HG03060 (cell line): ENCODE measurements at regions not wholly inside any gene's neighbourhood (a gene's known extent, or its start where the extent isn't known, plus 50 kb on each side); places are given as distances from the start of the nearest gene placed in this dataset.

Source experiments
- ATAC-seq: cut with Tn5 transposase; IDR thresholded peaks from one replicate; pipeline ENCODE4 v1.9.1; 2021; ENCODE audit warnings: low read depth, moderate number of reproducible peaks; ENCODE audit not compliant: unreplicated experiment

- ATAC-seq, result no peak
Measured at GRCh38 chr15:60057554-60057953, 53.4 kb downstream of the FOXB1 start.

GRCh38 chr15:60059186-60059585, 55.1 kb downstream of the FOXB1 start:
- ATAC-seq, result no peak

- ATAC-seq, result no peak
Measured at GRCh38 chr15:60061758-60062157, 57.6 kb downstream of the FOXB1 start.

DNA sequence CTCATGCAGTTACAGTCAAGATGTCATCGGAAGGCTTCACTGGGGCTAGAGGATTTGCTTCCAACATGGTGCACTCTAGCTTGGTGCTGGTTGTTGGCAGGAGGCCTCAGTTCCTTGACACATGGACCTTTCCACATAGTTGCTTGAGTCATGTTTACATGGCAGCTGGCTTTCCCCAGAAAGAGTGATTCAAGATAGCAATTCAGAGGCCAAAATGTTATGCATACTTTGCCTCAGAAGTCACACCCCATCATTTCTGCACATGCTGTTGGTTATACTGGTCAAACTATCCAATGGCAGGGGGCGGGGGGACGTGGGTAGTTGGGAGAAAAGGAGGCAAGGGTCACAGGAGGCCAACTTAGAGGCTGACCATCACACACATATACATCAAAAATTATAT, 58.7 kb downstream of the FOXB1 start:
- ATAC-seq, result no peak

GRCh38 chr15:60065951-60066350, 61.8 kb downstream of the FOXB1 start:
- ATAC-seq, result no peak

- ATAC-seq, result no peak
Measured at GRCh38 chr15:60070838-60071493, 66.9 kb downstream of the FOXB1 start.

DNA sequence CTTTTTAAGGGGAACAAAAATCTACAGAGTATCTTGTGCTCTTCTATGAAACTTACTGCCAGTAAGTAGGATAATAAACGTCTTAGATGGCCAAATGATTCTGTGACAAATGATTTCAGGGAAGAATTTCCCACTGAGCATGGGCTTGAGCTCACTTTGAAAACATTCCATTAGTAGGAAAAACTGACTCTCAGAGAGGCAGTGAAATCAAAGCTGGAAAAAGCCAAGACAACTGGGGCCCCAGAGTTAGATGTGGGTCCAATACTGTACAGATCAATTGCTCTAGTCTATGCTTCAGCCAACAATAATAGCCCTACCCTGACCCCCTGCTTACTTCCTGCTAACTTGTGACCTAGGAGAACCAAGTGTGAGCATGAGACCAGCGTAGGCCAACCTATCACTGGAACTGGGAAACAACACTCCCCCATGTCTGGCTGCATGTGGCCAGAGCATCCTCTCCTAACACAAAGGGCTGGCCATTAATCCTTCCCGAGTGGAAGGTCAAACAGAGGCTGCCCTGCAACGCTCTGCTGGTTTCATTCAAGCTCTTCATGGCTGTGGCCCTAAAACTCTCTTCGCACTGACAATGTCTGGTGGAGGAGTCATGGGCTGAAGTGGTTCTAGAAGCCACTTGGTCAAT, 68.8 kb downstream of the FOXB1 start:
- no peak for ATAC-seq

GRCh38 chr15:60073466-60073840, 69.3 kb downstream of the FOXB1 start:
- ATAC-seq, result no peak

DNA sequence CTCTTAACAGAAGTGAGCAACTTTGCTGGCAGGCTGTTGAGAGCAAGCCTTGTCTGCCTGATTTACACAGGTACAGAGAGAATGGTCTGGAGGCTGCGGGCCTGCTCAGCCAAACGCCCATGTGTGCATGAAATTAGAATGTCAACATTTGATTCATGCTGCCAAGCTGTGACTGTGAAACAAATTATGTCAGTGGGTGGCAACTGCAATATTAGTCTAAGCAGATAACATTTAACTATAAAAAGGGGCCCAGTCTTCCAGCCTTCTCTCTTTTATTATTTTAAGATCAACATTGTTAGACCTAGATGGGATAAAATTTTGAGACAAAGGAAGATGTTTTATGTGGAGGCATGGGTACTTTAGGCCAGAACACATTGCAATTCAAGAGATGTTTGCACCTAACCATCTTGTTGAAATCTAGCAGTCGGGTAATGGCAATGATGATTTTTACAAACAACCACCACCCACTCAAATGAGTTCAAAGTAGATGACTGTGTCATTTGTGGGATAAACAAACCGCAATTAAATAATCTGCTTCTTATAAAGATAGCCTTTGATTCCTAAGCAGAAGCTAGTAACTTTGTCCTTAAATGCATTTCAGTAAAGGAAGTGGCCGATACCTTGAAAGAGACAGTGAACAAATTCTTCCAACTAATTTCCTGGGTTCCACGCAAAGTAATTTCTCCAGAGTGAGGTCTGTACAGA, 70.2 kb downstream of the FOXB1 start:
- ATAC-seq, result no peak

DNA sequence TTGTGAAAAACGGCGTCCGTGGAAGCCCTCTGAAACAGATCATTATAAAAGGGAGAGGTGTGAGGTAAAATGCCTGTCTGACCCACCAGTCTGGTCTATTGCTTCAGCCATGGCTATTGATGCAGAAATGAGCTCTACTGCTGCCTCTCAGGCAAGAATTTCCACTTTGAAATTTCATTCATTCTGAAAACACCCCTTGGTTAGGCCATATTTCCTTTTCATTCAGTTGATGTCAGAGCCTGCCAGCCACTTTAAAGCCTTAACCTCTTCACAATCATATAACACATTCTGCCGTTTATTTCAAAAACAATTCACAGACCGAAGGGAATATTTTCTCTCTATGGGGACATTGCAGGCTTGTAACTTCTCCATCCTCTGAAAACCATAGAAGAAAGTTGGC, 71.9 kb downstream of the FOXB1 start:
- no peak for ATAC-seq

DNA sequence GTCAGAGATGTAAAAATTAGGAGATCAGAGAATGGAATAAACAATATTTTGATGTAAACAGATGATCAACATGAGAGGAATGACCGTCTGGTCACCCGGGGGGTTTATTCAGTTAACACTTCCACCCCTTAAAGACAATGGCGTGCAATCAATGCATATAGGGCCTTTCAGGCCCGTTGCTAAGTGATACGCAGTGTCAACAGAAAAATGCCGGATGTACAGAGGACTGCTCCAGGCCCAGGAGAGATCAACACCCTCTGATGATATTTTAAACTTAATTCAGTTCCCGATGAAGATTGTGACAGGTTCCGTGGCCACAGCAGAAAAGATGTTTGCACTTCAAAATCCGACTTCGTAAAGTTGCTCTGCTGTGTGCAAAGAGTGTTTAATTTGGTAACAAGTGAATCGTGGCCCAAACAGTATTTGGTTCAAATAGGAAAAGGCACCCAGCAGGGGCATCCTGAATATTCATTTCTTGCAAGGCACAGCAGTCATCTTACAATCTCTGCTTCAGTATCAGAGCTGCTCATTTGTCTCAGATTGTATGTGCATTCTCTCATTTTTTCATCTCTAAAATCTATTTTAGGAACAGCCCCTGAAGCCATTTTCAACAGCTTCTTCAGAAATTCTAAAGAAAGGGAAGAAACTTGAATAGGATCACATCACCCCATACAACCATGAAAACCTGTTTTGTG, 72.6 kb downstream of the FOXB1 start:
- no peak for ATAC-seq

GRCh38 chr15:60077581-60078359, 73.7 kb downstream of the FOXB1 start:
- ATAC-seq, result no peak

DNA sequence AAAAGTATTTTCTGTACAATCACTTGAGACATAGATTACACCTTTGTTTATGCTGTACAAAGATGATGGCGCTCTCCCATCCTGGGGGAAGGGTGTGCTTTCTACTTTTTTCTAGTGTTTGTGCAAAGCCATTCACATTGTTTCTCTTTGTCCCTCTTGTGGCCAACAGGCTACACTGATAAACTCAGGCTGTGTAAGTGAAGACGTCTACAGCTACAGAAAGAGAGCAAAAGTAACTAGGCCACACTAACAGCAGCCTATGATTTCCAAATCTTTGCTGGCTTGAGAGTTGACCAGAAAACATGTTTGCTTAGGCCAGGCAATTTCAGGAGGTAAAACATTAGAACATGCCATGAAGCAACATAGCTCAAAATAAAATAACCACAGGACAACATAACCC, 75.1 kb downstream of the FOXB1 start:
- no peak for ATAC-seq

GRCh38 chr15:60081976-60082375, 77.9 kb downstream of the FOXB1 start:
- ATAC-seq, result no peak

GRCh38 chr15:60083318-60083717, 79.2 kb downstream of the FOXB1 start:
- ATAC-seq, result no peak

DNA sequence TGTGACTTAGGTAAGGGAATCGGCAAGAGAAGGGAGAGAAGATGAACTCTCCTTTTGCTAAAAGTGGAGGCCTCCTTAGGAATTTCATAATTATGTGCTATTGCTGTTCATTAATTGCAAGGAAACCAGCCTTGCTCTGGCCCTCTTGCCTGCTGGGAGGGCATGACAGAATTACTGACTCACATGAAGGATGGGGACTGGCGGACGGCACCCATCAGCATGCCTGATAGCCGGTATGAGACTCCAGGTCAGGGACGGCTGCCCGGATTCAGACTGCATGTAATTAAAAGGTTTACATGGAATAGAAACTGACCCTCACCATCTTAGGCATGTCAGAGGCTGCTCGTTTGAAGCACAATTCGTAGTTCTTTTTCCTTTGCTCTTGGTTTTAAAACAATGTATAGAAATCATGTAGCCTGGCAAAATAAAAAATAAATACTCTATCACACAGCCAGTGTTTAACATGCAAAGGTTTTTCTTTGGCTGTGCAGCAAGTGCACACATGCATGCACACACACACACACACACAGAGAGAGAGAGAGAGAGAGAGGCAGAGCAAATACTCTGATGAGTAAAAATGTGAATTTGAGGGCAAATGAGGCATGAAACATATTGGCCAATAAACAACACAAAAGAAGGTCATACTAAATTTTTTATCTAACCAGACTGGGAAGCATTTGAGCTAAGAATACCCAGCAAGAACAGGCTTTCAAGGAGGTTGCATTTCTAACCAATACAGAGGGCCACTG, 82.7 kb downstream of the FOXB1 start:
- no peak for ATAC-seq

GRCh38 chr15:60087561-60087960, 83.5 kb downstream of the FOXB1 start:
- no peak for ATAC-seq

GRCh38 chr15:60090747-60091146, 86.6 kb downstream of the FOXB1 start:
- no peak for ATAC-seq

- no peak for ATAC-seq
Measured at GRCh38 chr15:60091157-60091556, 87.0 kb downstream of the FOXB1 start.

DNA sequence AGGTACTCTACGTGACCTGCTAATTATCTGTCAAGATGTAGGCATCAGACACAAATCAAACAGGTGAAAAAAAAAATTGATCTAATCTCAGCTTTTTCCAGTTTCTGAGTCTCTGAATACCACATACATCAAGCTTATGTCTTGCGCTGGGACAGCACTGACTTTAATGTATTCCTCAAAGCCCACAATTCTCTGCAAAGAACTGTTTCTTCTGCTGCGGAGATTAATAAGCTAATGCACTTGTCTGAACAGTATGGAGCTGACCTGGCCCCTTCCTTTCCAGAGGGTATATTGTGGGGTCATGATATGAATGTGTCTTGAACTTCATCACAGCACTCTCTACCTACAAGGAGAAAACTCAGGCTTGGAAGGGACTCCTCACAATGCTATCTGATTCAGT, 87.8 kb downstream of the FOXB1 start:
- ATAC-seq, result no peak
